Prostate gland (tissue), 2 donors: ENCODE measurements at regions not wholly inside any gene's neighbourhood (a gene's known extent, or its start where the extent isn't known, plus 50 kb on each side); places are given as distances from the start of the nearest gene placed in this dataset.

ENCODE experiments used
- DNase-seq: peaks from one replicate; pipeline ENCODE4 v3.0.0-alpha.2; 2019; ENCODE audit warnings: low spot score
- H3K27ac ChIP-seq, 2 donors: fragments of 200-600 bp; sonication (generic); 2 replicates each; pipeline ENCODE4 v1.5.1; 2017 to 2019
- H3K27me3 ChIP-seq: fragments of 200-600 bp; sonication (generic); replicated peaks from 2 replicates; pipeline ENCODE4 v1.5.1; 2019; ENCODE audit not compliant: insufficient read depth
- H3K36me3 ChIP-seq, 2 donors: fragments of 200-600 bp; sonication (generic); 1 replicate in 1 of 2; 2 replicates in 1 of 2; pipeline versions ENCODE4 v1.5.1 to v1.8.1; 2017 to 2019
- H3K4me1 ChIP-seq: fragments of 200-600 bp; sonication (generic); replicated peaks from 2 replicates; pipeline ENCODE4 v1.5.1; 2019
- H3K4me3 ChIP-seq, 2 donors: fragments of 200-600 bp; sonication (generic); 2 replicates each; pipeline ENCODE4 v1.5.1; 2017 to 2019
- H3K9me3 ChIP-seq: fragments of 200-600 bp; sonication (generic); 2 replicates; pipeline ENCODE4 v1.5.1; 2017
- CTCF ChIP-seq, 4 experiments: fragments of 200-600 bp in 2 of 4; fragments of 450-650 bp in 2 of 4; sonication (generic) in 2 of 4; IDR thresholded peaks; 1 replicate in 3 of 4; 2 replicates in 1 of 4; pipeline ENCODE4 v1.5.1; 2016 to 2019; ENCODE audit warnings: antibody characterized with exemption in 4 of 4, mild to moderate bottlenecking in 2 of 4, moderate library complexity in 2 of 4
- POLR2A ChIP-seq: fragments of 450-650 bp; IDR thresholded peaks from one replicate; pipeline ENCODE4 v1.6.1; 2016; ENCODE audit warnings: antibody characterized with exemption, mild to moderate bottlenecking
- POLR2AphosphoS5 ChIP-seq: sonication (generic); formaldehyde crosslinking; IDR thresholded peaks from one replicate; pipeline ENCODE4 v1.6.1; 2017; ENCODE audit warnings: antibody characterized with exemption
- WGBS: methylation state at CpG from one replicate; pipeline ENCODE4 v1.1.5; 2018; 5-methylcytosine and 5-hydroxymethylcytosine counted together
- intact Hi-C: fragments of 100-400 bp; cut with DNase I; formaldehyde crosslinking; loops from one replicate; pipeline ENCODE4 v1.14.2; 2022

GRCh38 chr2:147712051-147712450 is 132.8 kb upstream of the ACVR2A start:
- no peaks in the 10 kb centered on the region for H3K4me1 ChIP-seq
- WGBS, result 60% methylated on average over 2 of the region's 2 CpGs
- H3K27me3 ChIP-seq, result no peaks in the 10 kb centered on the region
- intact Hi-C loops, result no loop called here
- TF ChIP-seq POLR2AphosphoS5, result no peak
- TF ChIP-seq POLR2A, result no peak
- no peak for TF ChIP-seq CTCF (IDR thresholded peaks at IDR 0.05)
- H3K9me3 ChIP-seq, result no peaks in the 10 kb centered on the region
- no peak overlapping the region for H3K4me3 ChIP-seq
- no peak for DNase-seq
- no peak overlapping the region for H3K27ac ChIP-seq
- no peaks in the 10 kb centered on the region for H3K36me3 ChIP-seq

GRCh38 chr2:147711031-147711430 is 133.8 kb upstream of the ACVR2A start:
- no peak for DNase-seq
- Histone ChIP-seq H3K4me1 (no peaks in the 10 kb centered on the region), H3K27ac (no peak overlapping the region), H3K36me3 (no peaks in the 10 kb centered on the region), H3K9me3 (no peaks in the 10 kb centered on the region), H3K4me3 (no peak overlapping the region), H3K27me3 (no peaks in the 10 kb centered on the region)
- TF ChIP-seq POLR2A (no peak), POLR2AphosphoS5 (no peak), CTCF (IDR thresholded peaks at IDR 0.05) (no peak)
- intact Hi-C loops, result no loop called here
- 95% methylated on average over 4 of the region's 4 CpGs for WGBS

GRCh38 chr2:147709655-147710054 is 135.2 kb upstream of the ACVR2A start:
- H3K4me1 ChIP-seq, result no peaks in the 10 kb centered on the region
- no peak overlapping the region for H3K4me3 ChIP-seq
- intact Hi-C loops, result no loop called here
- H3K9me3 ChIP-seq, result no peaks in the 10 kb centered on the region
- no peak for TF ChIP-seq POLR2AphosphoS5
- no peak for TF ChIP-seq POLR2A
- no peak for TF ChIP-seq CTCF (IDR thresholded peaks at IDR 0.05)
- DNase-seq, result no peak
- H3K27ac ChIP-seq, result no peak overlapping the region
- no peaks in the 10 kb centered on the region for H3K27me3 ChIP-seq
- no peaks in the 10 kb centered on the region for H3K36me3 ChIP-seq

GRCh38 chr2:147703171-147703570 is 141.7 kb upstream of the ACVR2A start:
- no peak for DNase-seq
- intact Hi-C loops, result no loop called here
- H3K4me3 ChIP-seq, result no peak overlapping the region
- no peak for TF ChIP-seq POLR2A
- no peak for TF ChIP-seq CTCF (IDR thresholded peaks at IDR 0.05)
- H3K4me1 ChIP-seq, result no peaks in the 10 kb centered on the region
- 72% methylated on average over 3 of the region's 3 CpGs for WGBS
- H3K27me3 ChIP-seq, result no peaks in the 10 kb centered on the region
- H3K36me3 ChIP-seq, result no peaks in the 10 kb centered on the region
- H3K27ac ChIP-seq, result no peak overlapping the region
- no peaks in the 10 kb centered on the region for H3K9me3 ChIP-seq

GRCh38 chr2:147698166-147698565 is 146.7 kb upstream of the ACVR2A start:
- no peaks in the 10 kb centered on the region for H3K4me1 ChIP-seq
- no peak overlapping the region for H3K4me3 ChIP-seq
- intact Hi-C loops, result no loop called here
- no peaks in the 10 kb centered on the region for H3K36me3 ChIP-seq
- no peak overlapping the region for H3K27ac ChIP-seq
- no peak for TF ChIP-seq POLR2AphosphoS5
- TF ChIP-seq POLR2A, result no peak
- TF ChIP-seq CTCF (IDR thresholded peaks at IDR 0.05), result no peak
- 96% methylated on average over 2 of the region's 2 CpGs for WGBS
- H3K9me3 ChIP-seq, result no peaks in the 10 kb centered on the region
- no peak for DNase-seq
- no peaks in the 10 kb centered on the region for H3K27me3 ChIP-seq
